ENCODE measurements at regions not wholly inside any gene's neighbourhood (a gene's known extent, or its start where the extent isn't known, plus 50 kb on each side); places are given as distances from the start of the nearest gene placed in this dataset.

GRCh38 chr11:33646629-33647028 lies 54.0 kb downstream of the C11orf91 start:
- TF ChIP-seq EZH2 (IDR thresholded peaks at IDR 0.05; ENCODE audit: insufficient read depth, poor library complexity, severe bottlenecking) (no peak), EZH2phosphoT487 (IDR thresholded peaks at IDR 0.05; ENCODE audit: insufficient read depth, low read depth) (no peak)

Measured in GM23248 (cell line).